Omental fat pad (tissue), 3 donors: ENCODE measurements at regions not wholly inside any gene's neighbourhood (a gene's known extent, or its start where the extent isn't known, plus 50 kb on each side); places are given as distances from the start of the nearest gene placed in this dataset. TPM values are rescaled to one million over a fixed set of nuclear protein-coding genes. Genes with fewer than 3 reads are reported as not detected.

ENCODE experiments used
- ATAC-seq: fragments of 150-250 bp; one replicate; pipeline ENCODE4 v1.9.1; 2016; ENCODE audit warnings: mild to moderate bottlenecking, moderate library complexity; ENCODE audit not compliant: low FRiP score
- DNase-seq: peaks from one replicate; pipeline ENCODE4 v3.0.0-alpha.2; 2019; ENCODE audit warnings: low spot score
- small RNA-seq: library from RNA; depleted of rRNA; stranded (forward); fragments of <200 nt; gene quantifications from one replicate; pipeline ENCODE3, GENCODE V24; 2016
- TF ChIP-seq, protein P1 (sequence below), 3 donors: fragments of 450-650 bp; IDR thresholded peaks; one replicate each; pipeline ENCODE4 v1.5.1; 2016 to 2017; ENCODE audit warnings: antibody characterized with exemption in 3 of 3, mild to moderate bottlenecking in 3 of 3, moderate library complexity in 2 of 3

DNA sequence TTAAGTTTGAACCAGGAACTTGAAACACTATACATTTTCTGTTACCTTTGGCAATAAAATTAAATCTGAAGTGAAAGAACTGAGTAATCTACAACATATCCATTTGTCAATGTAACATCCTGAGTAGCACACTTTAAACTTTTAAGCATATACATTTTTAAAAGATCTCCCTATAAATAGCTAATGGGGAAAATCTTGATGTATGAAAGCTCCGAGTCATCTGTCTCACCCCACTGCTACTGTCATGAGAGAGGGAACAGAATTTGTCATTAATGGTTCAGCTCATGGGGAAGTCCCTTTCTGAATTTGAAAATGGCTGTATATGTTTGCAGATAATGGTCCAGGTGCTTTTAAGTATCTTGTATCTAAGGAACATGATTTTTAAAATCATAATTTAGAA lies 55.2 kb upstream of the NOX3 start:
- TF ChIP-seq, protein P1, sequence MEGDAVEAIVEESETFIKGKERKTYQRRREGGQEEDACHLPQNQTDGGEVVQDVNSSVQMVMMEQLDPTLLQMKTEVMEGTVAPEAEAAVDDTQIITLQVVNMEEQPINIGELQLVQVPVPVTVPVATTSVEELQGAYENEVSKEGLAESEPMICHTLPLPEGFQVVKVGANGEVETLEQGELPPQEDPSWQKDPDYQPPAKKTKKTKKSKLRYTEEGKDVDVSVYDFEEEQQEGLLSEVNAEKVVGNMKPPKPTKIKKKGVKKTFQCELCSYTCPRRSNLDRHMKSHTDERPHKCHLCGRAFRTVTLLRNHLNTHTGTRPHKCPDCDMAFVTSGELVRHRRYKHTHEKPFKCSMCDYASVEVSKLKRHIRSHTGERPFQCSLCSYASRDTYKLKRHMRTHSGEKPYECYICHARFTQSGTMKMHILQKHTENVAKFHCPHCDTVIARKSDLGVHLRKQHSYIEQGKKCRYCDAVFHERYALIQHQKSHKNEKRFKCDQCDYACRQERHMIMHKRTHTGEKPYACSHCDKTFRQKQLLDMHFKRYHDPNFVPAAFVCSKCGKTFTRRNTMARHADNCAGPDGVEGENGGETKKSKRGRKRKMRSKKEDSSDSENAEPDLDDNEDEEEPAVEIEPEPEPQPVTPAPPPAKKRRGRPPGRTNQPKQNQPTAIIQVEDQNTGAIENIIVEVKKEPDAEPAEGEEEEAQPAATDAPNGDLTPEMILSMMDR (IDR thresholded peaks at IDR 0.05) = no peak
- ATAC-seq (no peak), DNase-seq (no peak)

DNA sequence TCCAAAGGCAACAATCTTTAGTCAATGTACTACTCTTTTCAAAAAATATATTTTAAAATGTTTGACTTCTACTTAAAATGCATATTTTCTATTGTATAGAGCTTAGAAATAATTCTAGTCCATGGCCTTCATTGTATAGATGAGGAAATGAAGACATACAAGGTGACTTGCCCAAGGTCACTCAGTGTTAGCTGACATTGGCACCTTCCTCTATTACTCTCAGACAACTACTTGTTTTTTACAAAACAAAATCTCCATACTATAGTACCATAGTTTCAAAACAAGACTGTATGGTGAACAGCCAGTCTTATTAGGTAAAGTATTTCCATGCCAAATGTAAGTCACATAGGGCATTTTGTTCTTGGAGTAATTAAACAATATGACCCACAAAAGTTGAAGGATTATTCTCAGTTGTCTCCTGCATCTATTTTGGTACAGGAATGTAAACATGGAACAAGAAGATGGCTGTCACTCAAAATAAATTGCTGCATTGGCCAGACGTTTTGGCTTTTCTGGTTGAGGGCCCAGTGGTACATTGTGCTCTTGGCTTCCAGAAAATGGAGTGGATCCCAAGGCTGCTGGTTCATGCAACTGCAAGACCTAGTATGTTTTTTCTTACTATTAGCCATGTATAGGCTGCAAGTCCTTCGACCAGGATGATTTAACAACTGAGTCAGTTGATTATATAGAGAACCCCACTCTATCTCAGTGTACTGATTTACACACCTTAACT lies 54.3 kb upstream of the NOX3 start:
- TF ChIP-seq, protein P1 (IDR thresholded peaks at IDR 0.05) = no peak
- DNase-seq (no peak), ATAC-seq (no peak)

DNA sequence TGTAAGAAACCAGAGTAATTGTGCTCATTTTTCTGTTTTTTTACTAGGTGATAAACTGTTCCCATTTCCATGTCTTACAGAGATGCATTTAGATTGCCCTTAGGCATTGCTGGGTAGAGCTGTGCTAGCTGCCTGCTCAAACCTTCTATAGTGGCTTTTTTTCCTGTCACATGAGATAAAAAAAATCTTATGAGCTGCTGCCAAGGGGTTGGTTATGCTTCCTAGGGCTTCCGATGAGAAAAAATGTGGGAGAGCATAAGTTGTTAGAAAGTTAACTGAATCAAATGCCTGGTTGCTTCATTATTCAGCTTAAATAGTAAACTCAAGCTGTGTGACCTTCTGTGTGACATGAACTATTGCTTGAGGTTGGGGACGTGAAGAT lies 50.0 kb upstream of the NOX3 start:
- DNase-seq (no peak), ATAC-seq (no peak)
- TF ChIP-seq, protein P1 (IDR thresholded peaks at IDR 0.05) = no peak

Small RNA genes in the stretch of these regions (small RNA-seq; reads per million reads assigned to genes)
- gene MIR1202 = not detected
- gene RNU7-152P = not detected
- gene SNORD28B = not detected
